ENCODE measurements at regions not wholly inside any gene's neighbourhood (a gene's known extent, or its start where the extent isn't known, plus 50 kb on each side); places are given as distances from the start of the nearest gene placed in this dataset.
"Not testable (repeated sequence)": the region's sequence is repeated elsewhere in the genome, so short reads cannot be mapped to it uniquely, and the experiment has no call there.

DNA sequence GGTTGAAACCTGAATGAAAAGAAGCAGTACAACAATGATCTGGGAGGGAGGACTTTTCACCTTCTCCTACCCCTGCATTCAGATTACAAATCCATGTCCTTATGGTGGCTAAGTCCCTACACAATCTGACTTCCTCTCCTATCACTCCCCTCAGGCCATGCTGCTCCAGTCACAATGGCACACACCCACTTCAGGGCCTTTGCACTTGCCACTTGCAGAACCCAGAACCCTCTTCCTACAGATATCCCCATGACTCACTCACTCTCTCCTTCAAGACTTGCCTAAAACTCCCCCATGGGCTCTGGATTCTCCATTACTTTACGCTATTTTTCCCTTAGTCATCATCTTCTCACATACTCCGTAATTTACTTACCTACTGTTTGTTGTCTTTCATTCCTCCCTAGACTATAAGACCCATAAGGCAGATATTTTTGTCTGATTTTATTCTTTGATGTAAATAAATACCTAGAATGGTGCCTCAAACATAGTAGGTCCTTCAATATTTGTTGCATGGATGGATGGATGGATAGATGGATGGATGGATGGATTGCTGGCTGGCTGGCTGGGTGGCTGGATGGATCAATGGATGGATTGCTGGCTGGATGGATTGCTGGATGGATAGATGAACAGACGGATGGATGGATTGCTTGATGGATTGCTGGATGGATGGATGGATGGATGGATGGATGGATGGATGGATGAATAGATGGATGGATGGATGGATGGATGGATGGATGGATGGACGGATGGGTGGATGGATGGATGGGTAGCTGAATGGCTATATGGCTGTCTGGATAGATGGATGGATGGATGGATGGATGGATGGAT, 94.7 kb upstream of the NAV2 start:
- Histone ChIP-seq H4K20me1 (ENCODE audit: insufficient read depth, low read length) (no peaks in the 10 kb centered on the region), H3K79me2 (ENCODE audit: insufficient read depth, low read length) (no peaks in the 10 kb centered on the region), H3F3A (ENCODE audit: insufficient read depth, low read length) (no peaks in the 10 kb centered on the region), H3K4me1 (ENCODE audit: insufficient read depth, low read length, severe bottlenecking) (no peaks in the 10 kb centered on the region), H3K36me3 (ENCODE audit: insufficient read depth, low read length) (no peaks in the 10 kb centered on the region), H3K9ac (ENCODE audit: low read length) (no peak overlapping the region), H2AFZ (ENCODE audit: low read length) (no peak overlapping the region), H3K27ac (ENCODE audit: low read depth, low read length, poor library complexity, severe bottlenecking) (no peak overlapping the region), H3K4me3 (ENCODE audit: low read depth, low read length, poor library complexity, severe bottlenecking) (no peak overlapping the region), H3K9me2 (ENCODE audit: low read depth, low read length) (no peaks in the 10 kb centered on the region), H3K4me2 (ENCODE audit: low read length) (no peak overlapping the region), H3K9me3 (ENCODE audit: low read length) (no peaks in the 10 kb centered on the region), H3K27me3 (ENCODE audit: insufficient read depth, low read length) (no peaks in the 10 kb centered on the region)
- TF ChIP-seq EZH2 (IDR thresholded peaks at IDR 0.05; ENCODE audit: borderline replicate concordance, low read length), result no peak
- TF ChIP-seq, protein P1, sequence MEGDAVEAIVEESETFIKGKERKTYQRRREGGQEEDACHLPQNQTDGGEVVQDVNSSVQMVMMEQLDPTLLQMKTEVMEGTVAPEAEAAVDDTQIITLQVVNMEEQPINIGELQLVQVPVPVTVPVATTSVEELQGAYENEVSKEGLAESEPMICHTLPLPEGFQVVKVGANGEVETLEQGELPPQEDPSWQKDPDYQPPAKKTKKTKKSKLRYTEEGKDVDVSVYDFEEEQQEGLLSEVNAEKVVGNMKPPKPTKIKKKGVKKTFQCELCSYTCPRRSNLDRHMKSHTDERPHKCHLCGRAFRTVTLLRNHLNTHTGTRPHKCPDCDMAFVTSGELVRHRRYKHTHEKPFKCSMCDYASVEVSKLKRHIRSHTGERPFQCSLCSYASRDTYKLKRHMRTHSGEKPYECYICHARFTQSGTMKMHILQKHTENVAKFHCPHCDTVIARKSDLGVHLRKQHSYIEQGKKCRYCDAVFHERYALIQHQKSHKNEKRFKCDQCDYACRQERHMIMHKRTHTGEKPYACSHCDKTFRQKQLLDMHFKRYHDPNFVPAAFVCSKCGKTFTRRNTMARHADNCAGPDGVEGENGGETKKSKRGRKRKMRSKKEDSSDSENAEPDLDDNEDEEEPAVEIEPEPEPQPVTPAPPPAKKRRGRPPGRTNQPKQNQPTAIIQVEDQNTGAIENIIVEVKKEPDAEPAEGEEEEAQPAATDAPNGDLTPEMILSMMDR (IDR thresholded peaks at IDR 0.05; ENCODE audit: low read length), result no peak

DNA sequence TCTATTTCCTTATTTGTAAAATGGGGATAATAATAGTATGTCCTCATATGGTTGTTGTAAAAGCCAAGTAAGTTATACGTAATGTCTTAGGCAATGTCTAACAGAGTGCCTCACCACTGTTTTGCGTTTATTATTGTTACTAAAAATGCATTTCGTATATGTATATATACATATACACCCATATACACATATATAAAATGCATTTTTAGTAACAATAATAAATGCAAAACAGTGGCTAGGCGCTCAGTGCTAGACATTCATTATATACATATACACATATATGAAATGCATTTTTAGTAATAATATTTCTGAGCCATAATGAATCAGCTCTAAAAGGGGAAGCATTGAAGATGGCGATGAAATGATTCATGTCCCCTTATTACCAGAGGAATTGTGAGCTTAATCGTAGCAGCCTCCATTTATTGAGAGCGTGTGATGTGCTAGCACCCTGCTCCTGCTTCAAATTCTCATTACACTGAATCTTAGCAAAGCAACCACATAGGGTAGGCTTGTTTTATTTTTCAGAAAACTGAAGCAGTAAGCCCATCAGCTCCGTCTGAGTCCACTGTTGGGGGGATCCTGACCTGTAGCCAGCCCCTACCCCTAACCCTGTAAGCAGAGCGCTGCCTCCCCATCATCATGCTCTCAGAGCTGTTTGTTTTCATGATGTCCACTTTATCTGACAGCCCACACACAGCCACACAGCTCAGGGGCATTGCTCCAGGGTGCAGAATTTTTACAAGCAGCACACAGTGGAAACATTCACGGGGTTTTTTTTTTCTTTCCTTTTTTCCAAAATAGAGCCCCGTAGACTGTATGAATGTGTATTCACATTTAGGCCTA, 97.1 kb upstream of the NAV2 start:
- Histone ChIP-seq H3K79me2 (ENCODE audit: insufficient read depth, low read length) (no peaks in the 10 kb centered on the region), H3K4me1 (ENCODE audit: insufficient read depth, low read length, severe bottlenecking) (no peaks in the 10 kb centered on the region), H3F3A (ENCODE audit: insufficient read depth, low read length) (no peaks in the 10 kb centered on the region), H4K20me1 (ENCODE audit: insufficient read depth, low read length) (no peaks in the 10 kb centered on the region), H2AFZ (ENCODE audit: low read length) (no peak overlapping the region), H3K9me2 (ENCODE audit: low read depth, low read length) (no peaks in the 10 kb centered on the region), H3K27ac (ENCODE audit: low read depth, low read length, poor library complexity, severe bottlenecking) (no peak overlapping the region), H3K27me3 (ENCODE audit: insufficient read depth, low read length) (no peaks in the 10 kb centered on the region), H3K9ac (ENCODE audit: low read length) (no peak overlapping the region), H3K9me3 (ENCODE audit: low read length) (no peaks in the 10 kb centered on the region), H3K4me2 (ENCODE audit: low read length) (no peak overlapping the region), H3K36me3 (ENCODE audit: insufficient read depth, low read length) (no peaks in the 10 kb centered on the region), H3K4me3 (ENCODE audit: low read depth, low read length, poor library complexity, severe bottlenecking) (no peak overlapping the region)
- TF ChIP-seq, protein P1 (IDR thresholded peaks at IDR 0.05; ENCODE audit: low read length), result no peak
- no peak for TF ChIP-seq EZH2 (IDR thresholded peaks at IDR 0.05; ENCODE audit: borderline replicate concordance, low read length)

DNA sequence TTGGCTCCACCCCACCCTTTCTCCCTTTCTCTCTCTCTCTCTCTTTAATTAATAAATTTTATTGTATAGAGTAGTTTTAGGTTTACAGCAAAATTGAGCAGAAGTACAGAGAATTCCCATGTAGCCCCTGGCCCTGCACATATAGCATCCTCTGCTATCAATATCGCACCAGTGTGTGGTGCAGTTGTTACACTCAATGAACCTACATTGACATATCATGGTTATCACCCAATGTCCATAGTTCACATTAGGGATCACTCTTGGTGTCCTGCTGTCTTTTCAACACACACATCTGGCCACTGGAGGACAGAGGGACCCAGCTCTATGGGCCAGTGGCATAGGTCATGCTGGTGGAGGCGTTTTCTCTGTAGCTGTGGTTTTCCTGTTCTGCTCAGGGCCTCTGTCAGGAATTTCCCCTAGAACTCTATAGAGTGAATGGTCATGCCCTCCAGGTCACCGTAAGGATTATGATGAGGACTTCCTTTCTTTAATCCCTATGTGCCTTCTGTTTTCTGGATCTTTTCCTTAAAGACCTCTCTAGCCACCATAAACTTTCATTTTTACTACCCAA, 98.2 kb upstream of the NAV2 start:
- no peak overlapping the region for H3K4me2 ChIP-seq (ENCODE audit: low read length)
- H3F3A ChIP-seq (ENCODE audit: insufficient read depth, low read length), result no peaks in the 10 kb centered on the region
- H3K36me3 ChIP-seq (ENCODE audit: insufficient read depth, low read length), result no peaks in the 10 kb centered on the region
- H4K20me1 ChIP-seq (ENCODE audit: insufficient read depth, low read length), result no peaks in the 10 kb centered on the region
- H3K9me3 ChIP-seq (ENCODE audit: low read length), result no peaks in the 10 kb centered on the region
- H3K4me1 ChIP-seq (ENCODE audit: insufficient read depth, low read length, severe bottlenecking), result no peaks in the 10 kb centered on the region
- no peak overlapping the region for H2AFZ ChIP-seq (ENCODE audit: low read length)
- no peak for TF ChIP-seq EZH2 (IDR thresholded peaks at IDR 0.05; ENCODE audit: borderline replicate concordance, low read length)
- TF ChIP-seq, protein P1 (IDR thresholded peaks at IDR 0.05; ENCODE audit: low read length), result no peak
- no peak overlapping the region for H3K4me3 ChIP-seq (ENCODE audit: low read depth, low read length, poor library complexity, severe bottlenecking)
- H3K27ac ChIP-seq (ENCODE audit: low read depth, low read length, poor library complexity, severe bottlenecking), result no peak overlapping the region
- no peak overlapping the region for H3K9ac ChIP-seq (ENCODE audit: low read length)
- H3K9me2 ChIP-seq (ENCODE audit: low read depth, low read length), result no peaks in the 10 kb centered on the region
- H3K79me2 ChIP-seq (ENCODE audit: insufficient read depth, low read length), result no peaks in the 10 kb centered on the region
- no peaks in the 10 kb centered on the region for H3K27me3 ChIP-seq (ENCODE audit: insufficient read depth, low read length)

DNA sequence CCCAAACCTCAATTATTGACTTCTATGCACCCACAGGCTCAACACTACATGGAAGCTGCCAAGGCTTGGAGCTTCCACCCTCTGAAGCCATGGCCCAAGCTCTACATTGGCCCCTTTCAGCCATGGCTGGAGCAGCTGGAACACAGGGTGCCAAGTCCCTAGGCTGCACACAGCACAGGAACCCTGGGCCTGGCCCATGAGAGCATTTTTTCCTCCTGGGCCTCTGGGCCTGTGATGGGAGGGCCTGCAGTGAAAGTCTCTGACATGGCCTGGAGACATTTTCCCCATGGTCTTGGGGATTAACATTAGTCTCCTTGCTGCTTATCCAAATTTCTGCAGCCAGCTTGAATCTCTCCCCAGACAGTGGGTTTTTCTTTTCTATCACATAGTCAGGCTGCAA, 100.6 kb upstream of the NAV2 start:
- H3F3A ChIP-seq (ENCODE audit: insufficient read depth, low read length); H3K4me2 ChIP-seq (ENCODE audit: low read length); H3K27ac ChIP-seq (ENCODE audit: low read depth, low read length, poor library complexity, severe bottlenecking); H3K27me3 ChIP-seq (ENCODE audit: insufficient read depth, low read length); H2AFZ ChIP-seq (ENCODE audit: low read length); H3K36me3 ChIP-seq (ENCODE audit: insufficient read depth, low read length); H3K9ac ChIP-seq (ENCODE audit: low read length); H4K20me1 ChIP-seq (ENCODE audit: insufficient read depth, low read length); H3K4me1 ChIP-seq (ENCODE audit: insufficient read depth, low read length, severe bottlenecking); H3K9me3 ChIP-seq (ENCODE audit: low read length); H3K9me2 ChIP-seq (ENCODE audit: low read depth, low read length); H3K79me2 ChIP-seq (ENCODE audit: insufficient read depth, low read length); H3K4me3 ChIP-seq (ENCODE audit: low read depth, low read length, poor library complexity, severe bottlenecking): not testable (repeated sequence)

Data from OCI-LY1 (cell line).